ENCODE measurements at regions not wholly inside any gene's neighbourhood (a gene's known extent, or its start where the extent isn't known, plus 50 kb on each side); places are given as distances from the start of the nearest gene placed in this dataset.

DNA sequence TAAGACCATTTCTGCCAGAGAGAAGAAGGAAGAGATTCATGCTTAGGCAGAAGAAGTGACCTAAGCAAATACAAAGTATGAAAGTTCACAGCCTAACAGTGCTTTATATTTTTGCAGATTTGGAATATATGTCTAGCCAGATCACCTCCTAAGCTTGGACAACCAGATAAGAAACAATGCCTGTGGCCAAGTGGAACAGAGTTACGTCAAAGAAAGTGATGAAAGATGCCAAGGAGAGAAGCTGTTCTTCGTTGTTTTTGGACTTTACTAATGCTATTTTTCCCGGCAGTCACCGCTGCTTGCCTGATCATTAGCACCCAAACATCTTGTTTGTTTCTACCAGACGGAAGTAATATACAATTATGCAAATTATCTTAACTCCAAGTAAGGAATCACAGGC, 489.2 kb upstream of the C1orf87 start:
- no peaks in the 10 kb centered on the region for H3K9me3 ChIP-seq
- WGBS: 75% methylated on average over 5 of the region's 5 CpGs
- no peak overlapping the region for H3K27ac ChIP-seq
- H3K4me3 ChIP-seq: no peak overlapping the region
- no peak for DNase-seq (ENCODE audit: low spot score in 2 of 2)
- no peaks in the 10 kb centered on the region for H3K36me3 ChIP-seq
- no peaks in the 10 kb centered on the region for H3K4me1 ChIP-seq
- no peaks in the 10 kb centered on the region for H3K27me3 ChIP-seq
- no peak for TF ChIP-seq POLR2AphosphoS5 (IDR thresholded peaks at IDR 0.05)
- no peak for TF ChIP-seq POLR2A (IDR thresholded peaks at IDR 0.05)
- TF ChIP-seq EP300 (IDR thresholded peaks at IDR 0.05): no peak
- TF ChIP-seq, protein P1, sequence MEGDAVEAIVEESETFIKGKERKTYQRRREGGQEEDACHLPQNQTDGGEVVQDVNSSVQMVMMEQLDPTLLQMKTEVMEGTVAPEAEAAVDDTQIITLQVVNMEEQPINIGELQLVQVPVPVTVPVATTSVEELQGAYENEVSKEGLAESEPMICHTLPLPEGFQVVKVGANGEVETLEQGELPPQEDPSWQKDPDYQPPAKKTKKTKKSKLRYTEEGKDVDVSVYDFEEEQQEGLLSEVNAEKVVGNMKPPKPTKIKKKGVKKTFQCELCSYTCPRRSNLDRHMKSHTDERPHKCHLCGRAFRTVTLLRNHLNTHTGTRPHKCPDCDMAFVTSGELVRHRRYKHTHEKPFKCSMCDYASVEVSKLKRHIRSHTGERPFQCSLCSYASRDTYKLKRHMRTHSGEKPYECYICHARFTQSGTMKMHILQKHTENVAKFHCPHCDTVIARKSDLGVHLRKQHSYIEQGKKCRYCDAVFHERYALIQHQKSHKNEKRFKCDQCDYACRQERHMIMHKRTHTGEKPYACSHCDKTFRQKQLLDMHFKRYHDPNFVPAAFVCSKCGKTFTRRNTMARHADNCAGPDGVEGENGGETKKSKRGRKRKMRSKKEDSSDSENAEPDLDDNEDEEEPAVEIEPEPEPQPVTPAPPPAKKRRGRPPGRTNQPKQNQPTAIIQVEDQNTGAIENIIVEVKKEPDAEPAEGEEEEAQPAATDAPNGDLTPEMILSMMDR (IDR thresholded peaks at IDR 0.05): no peak

DNA sequence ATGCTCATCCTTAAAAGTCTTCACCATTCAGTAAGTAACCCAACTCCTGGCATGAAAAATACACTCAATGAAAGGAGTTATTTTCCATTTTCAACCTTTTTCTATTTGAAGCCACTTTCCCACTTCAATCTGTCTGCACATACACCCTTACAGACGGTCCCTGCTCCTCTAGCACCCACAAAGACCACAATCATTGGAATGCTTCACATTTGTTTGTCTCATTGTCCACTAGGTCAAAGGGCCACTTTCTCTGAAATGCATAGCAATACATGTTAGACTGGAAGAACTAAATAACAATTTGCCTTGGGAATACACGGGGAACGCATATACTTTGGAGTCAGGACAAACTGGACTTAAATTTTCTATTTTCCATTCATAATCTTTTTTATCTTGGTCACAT, 487.1 kb upstream of the C1orf87 start:
- Histone ChIP-seq H3K27ac (no peak overlapping the region), H3K36me3 (no peaks in the 10 kb centered on the region), H3K4me1 (no peaks in the 10 kb centered on the region), H3K4me3 (no peak overlapping the region), H3K27me3 (no peaks in the 10 kb centered on the region), H3K9me3 (no peaks in the 10 kb centered on the region)
- TF ChIP-seq POLR2A (IDR thresholded peaks at IDR 0.05) (no peak), EP300 (IDR thresholded peaks at IDR 0.05) (no peak), POLR2AphosphoS5 (IDR thresholded peaks at IDR 0.05) (no peak)
- TF ChIP-seq, protein P1 (IDR thresholded peaks at IDR 0.05): no peak
- DNase-seq (ENCODE audit: low spot score in 2 of 2): no peak
- WGBS: 91% methylated on average over 3 of the region's 3 CpGs

DNA sequence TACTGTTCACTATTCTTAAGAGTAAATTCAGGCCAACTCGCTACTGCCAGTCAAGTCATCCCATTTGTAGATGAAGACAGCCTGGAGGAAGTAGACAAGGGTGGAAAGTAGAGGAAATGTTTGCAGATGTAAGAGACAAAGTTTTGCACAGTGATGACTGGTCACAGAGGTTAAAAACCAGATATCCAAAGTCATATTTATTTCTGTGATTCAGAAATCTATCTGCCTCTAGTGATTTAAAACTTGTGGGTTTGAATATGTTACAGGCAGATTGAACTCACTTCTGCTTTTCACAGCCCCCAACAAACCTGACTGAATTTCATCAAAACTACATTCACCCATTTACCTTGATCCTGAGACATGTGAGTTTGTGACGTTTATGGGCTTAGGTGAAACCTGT, 484.7 kb upstream of the C1orf87 start:
- no peaks in the 10 kb centered on the region for H3K4me1 ChIP-seq
- TF ChIP-seq POLR2A (IDR thresholded peaks at IDR 0.05) (no peak), POLR2AphosphoS5 (IDR thresholded peaks at IDR 0.05) (no peak), EP300 (IDR thresholded peaks at IDR 0.05) (no peak)
- TF ChIP-seq, protein P1 (IDR thresholded peaks at IDR 0.05): no peak
- DNase-seq (ENCODE audit: low spot score in 2 of 2): no peak
- WGBS: 69% methylated on average over 2 of the region's 2 CpGs
- no peaks in the 10 kb centered on the region for H3K36me3 ChIP-seq
- H3K9me3 ChIP-seq: no peaks in the 10 kb centered on the region
- no peak overlapping the region for H3K27ac ChIP-seq
- no peak overlapping the region for H3K4me3 ChIP-seq
- H3K27me3 ChIP-seq: no peaks in the 10 kb centered on the region

DNA sequence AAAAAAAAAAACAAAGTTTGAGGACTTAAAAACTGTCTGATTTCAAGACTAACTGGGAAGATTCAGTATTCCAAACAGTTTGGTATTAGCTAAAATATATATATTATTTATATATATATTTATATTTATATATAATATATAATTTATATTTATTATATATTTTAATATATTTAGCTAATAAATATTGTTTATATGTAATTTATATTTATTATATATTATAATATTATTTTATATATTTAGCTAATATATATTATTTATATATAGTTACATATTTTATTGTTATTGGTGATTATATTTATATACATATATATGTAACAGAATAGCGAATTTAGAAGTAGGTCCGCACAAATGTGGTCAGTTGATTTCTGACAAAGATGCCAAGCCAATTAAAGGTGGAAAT, 480.2 kb upstream of the C1orf87 start:
- no peak overlapping the region for H3K4me3 ChIP-seq
- no peak overlapping the region for H3K27ac ChIP-seq
- TF ChIP-seq POLR2AphosphoS5 (IDR thresholded peaks at IDR 0.05) (no peak), POLR2A (IDR thresholded peaks at IDR 0.05) (no peak), EP300 (IDR thresholded peaks at IDR 0.05) (no peak)
- TF ChIP-seq, protein P1 (IDR thresholded peaks at IDR 0.05): no peak
- no peaks in the 10 kb centered on the region for H3K27me3 ChIP-seq
- WGBS: 85% methylated on average over 2 of the region's 2 CpGs
- H3K36me3 ChIP-seq: no peaks in the 10 kb centered on the region
- no peaks in the 10 kb centered on the region for H3K9me3 ChIP-seq
- no peak for DNase-seq (ENCODE audit: low spot score in 2 of 2)
- H3K4me1 ChIP-seq: no peaks in the 10 kb centered on the region

DNA sequence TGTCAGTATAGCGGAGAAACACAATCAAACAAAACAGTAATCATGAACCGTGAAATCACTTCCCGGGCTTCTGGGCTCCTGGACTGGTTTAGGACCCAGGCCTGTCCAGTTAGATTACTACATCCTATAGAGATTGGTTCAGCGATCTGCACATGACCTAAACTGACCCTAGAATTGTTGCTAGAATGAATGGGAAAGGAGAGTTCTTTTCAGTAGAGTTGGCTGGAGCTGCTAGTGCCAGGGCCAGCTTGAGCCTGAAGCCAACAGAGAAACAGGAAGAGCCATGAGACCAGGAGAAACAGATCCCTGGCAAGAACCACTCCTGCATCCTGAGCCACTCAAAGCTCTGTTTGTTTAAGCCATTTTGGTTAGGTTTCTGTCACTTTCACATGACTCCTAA, 474.3 kb upstream of the C1orf87 start:
- H3K4me3 ChIP-seq: no peak overlapping the region
- no peaks in the 10 kb centered on the region for H3K27me3 ChIP-seq
- no peaks in the 10 kb centered on the region for H3K36me3 ChIP-seq
- H3K9me3 ChIP-seq: no peaks in the 10 kb centered on the region
- no peak for DNase-seq (ENCODE audit: low spot score in 2 of 2)
- WGBS: 94% methylated on average over 4 of the region's 4 CpGs
- H3K4me1 ChIP-seq: no peaks in the 10 kb centered on the region
- H3K27ac ChIP-seq: no peak overlapping the region
- TF ChIP-seq, protein P1 (IDR thresholded peaks at IDR 0.05): no peak

All from suprapubic skin (tissue), 4 donors.